ENCODE measurements at regions not wholly inside any gene's neighbourhood (a gene's known extent, or its start where the extent isn't known, plus 50 kb on each side); places are given as distances from the start of the nearest gene placed in this dataset.
"Not testable (repeated sequence)": the region's sequence is repeated elsewhere in the genome, so short reads cannot be mapped to it uniquely, and the experiment has no call there.

GRCh38 chr21:13963259-13963658, 247.5 kb downstream of the LIPI start:
- DNase-seq; H3K4me1 ChIP-seq (ENCODE audit: control extremely low read depth in 1 of 4, control insufficient read depth in 4 of 4, insufficient read depth in 4 of 4, low read length in 3 of 4); H3K27ac ChIP-seq (ENCODE audit: insufficient read depth in 1 of 2, low read depth in 1 of 2, low read length in 2 of 2, poor library complexity in 1 of 2, severe bottlenecking in 2 of 2); POLR2A ChIA-PET; H3K36me3 ChIP-seq (ENCODE audit: control insufficient read depth in 4 of 4, insufficient read depth in 4 of 4, low read length in 3 of 4); H3K27me3 ChIP-seq (replicated peaks in 2 of 5; ENCODE audit: control insufficient read depth in 4 of 5, insufficient read depth in 5 of 5, low read length in 4 of 5); CTCF ChIA-PET; H3K9me3 ChIP-seq (ENCODE audit: control extremely low read depth in 1 of 5, control insufficient read depth in 4 of 5, insufficient read depth in 2 of 5, low read depth in 1 of 5, low read length in 4 of 5); H3K4me3 ChIP-seq (ENCODE audit: control insufficient read depth in 1 of 7, extremely low read depth in 1 of 7, insufficient read depth in 4 of 7, low read depth in 2 of 7, low read length in 6 of 7): not testable (repeated sequence)
- no CpG with 5 or more reads among the region's 3 CpGs for WGBS (ENCODE audit: insufficient coverage)

- ChIA-PET POLR2A (no interaction called here), CTCF (no interaction called here)
- H3K27ac ChIP-seq (ENCODE audit: insufficient read depth in 1 of 2, low read depth in 1 of 2, low read length in 2 of 2, poor library complexity in 1 of 2, severe bottlenecking in 2 of 2), result no peak overlapping the region
- H3K4me3 ChIP-seq (ENCODE audit: control insufficient read depth in 1 of 7, extremely low read depth in 1 of 7, insufficient read depth in 4 of 7, low read depth in 2 of 7, low read length in 6 of 7), result no peak overlapping the region
- no peak for DNase-seq
- H3K27me3 ChIP-seq (replicated peaks in 2 of 5; ENCODE audit: control insufficient read depth in 4 of 5, insufficient read depth in 5 of 5, low read length in 4 of 5), result no peaks in the 10 kb centered on the region
- peaks cover 0 to 7% (median 0%) of the 10 kb centered on the region in 4 experiments for H3K36me3 ChIP-seq (ENCODE audit: control insufficient read depth in 4 of 4, insufficient read depth in 4 of 4, low read length in 3 of 4)
- peaks cover 0 to 9% (median 0%) of the 10 kb centered on the region in 5 experiments for H3K9me3 ChIP-seq (ENCODE audit: control extremely low read depth in 1 of 5, control insufficient read depth in 4 of 5, insufficient read depth in 2 of 5, low read depth in 1 of 5, low read length in 4 of 5)
- no peaks in the 10 kb centered on the region for H3K4me1 ChIP-seq (ENCODE audit: control extremely low read depth in 1 of 4, control insufficient read depth in 4 of 4, insufficient read depth in 4 of 4, low read length in 3 of 4)
- WGBS (ENCODE audit: insufficient coverage), result 97% methylated on average over 15 of the region's 21 CpGs
These were observed 273.5 kb downstream of the LIPI start for GRCh38 chr21:13937236-13937635.

- H3K36me3 ChIP-seq (ENCODE audit: control insufficient read depth in 4 of 4, insufficient read depth in 4 of 4, low read length in 3 of 4); POLR2A ChIA-PET; H3K9me3 ChIP-seq (ENCODE audit: control extremely low read depth in 1 of 5, control insufficient read depth in 4 of 5, insufficient read depth in 2 of 5, low read depth in 1 of 5, low read length in 4 of 5); DNase-seq; CTCF ChIA-PET; H3K4me1 ChIP-seq (ENCODE audit: control extremely low read depth in 1 of 4, control insufficient read depth in 4 of 4, insufficient read depth in 4 of 4, low read length in 3 of 4); H3K27me3 ChIP-seq (replicated peaks in 2 of 5; ENCODE audit: control insufficient read depth in 4 of 5, insufficient read depth in 5 of 5, low read length in 4 of 5); H3K27ac ChIP-seq (ENCODE audit: insufficient read depth in 1 of 2, low read depth in 1 of 2, low read length in 2 of 2, poor library complexity in 1 of 2, severe bottlenecking in 2 of 2); H3K4me3 ChIP-seq (ENCODE audit: control insufficient read depth in 1 of 7, extremely low read depth in 1 of 7, insufficient read depth in 4 of 7, low read depth in 2 of 7, low read length in 6 of 7): not testable (repeated sequence)
- WGBS (ENCODE audit: insufficient coverage), result 95% methylated on average over 36 of the region's 38 CpGs
These were observed 274.5 kb downstream of the LIPI start for GRCh38 chr21:13936033-13936937.

GRCh38 chr21:13935396-13936032, 275.2 kb downstream of the LIPI start:
- DNase-seq; H3K27me3 ChIP-seq (replicated peaks in 2 of 5; ENCODE audit: control insufficient read depth in 4 of 5, insufficient read depth in 5 of 5, low read length in 4 of 5); H3K9me3 ChIP-seq (ENCODE audit: control extremely low read depth in 1 of 5, control insufficient read depth in 4 of 5, insufficient read depth in 2 of 5, low read depth in 1 of 5, low read length in 4 of 5); H3K27ac ChIP-seq (ENCODE audit: insufficient read depth in 1 of 2, low read depth in 1 of 2, low read length in 2 of 2, poor library complexity in 1 of 2, severe bottlenecking in 2 of 2); H3K4me3 ChIP-seq (ENCODE audit: control insufficient read depth in 1 of 7, extremely low read depth in 1 of 7, insufficient read depth in 4 of 7, low read depth in 2 of 7, low read length in 6 of 7); H3K4me1 ChIP-seq (ENCODE audit: control extremely low read depth in 1 of 4, control insufficient read depth in 4 of 4, insufficient read depth in 4 of 4, low read length in 3 of 4); CTCF ChIA-PET; POLR2A ChIA-PET; H3K36me3 ChIP-seq (ENCODE audit: control insufficient read depth in 4 of 4, insufficient read depth in 4 of 4, low read length in 3 of 4): not testable (repeated sequence)
- 94% methylated on average over 16 of the region's 26 CpGs for WGBS (ENCODE audit: insufficient coverage)

- H3K4me3 ChIP-seq (ENCODE audit: control insufficient read depth in 1 of 7, extremely low read depth in 1 of 7, insufficient read depth in 4 of 7, low read depth in 2 of 7, low read length in 6 of 7); H3K4me1 ChIP-seq (ENCODE audit: control extremely low read depth in 1 of 4, control insufficient read depth in 4 of 4, insufficient read depth in 4 of 4, low read length in 3 of 4); POLR2A ChIA-PET; H3K36me3 ChIP-seq (ENCODE audit: control insufficient read depth in 4 of 4, insufficient read depth in 4 of 4, low read length in 3 of 4); H3K27ac ChIP-seq (ENCODE audit: insufficient read depth in 1 of 2, low read depth in 1 of 2, low read length in 2 of 2, poor library complexity in 1 of 2, severe bottlenecking in 2 of 2); DNase-seq; CTCF ChIA-PET; H3K9me3 ChIP-seq (ENCODE audit: control extremely low read depth in 1 of 5, control insufficient read depth in 4 of 5, insufficient read depth in 2 of 5, low read depth in 1 of 5, low read length in 4 of 5); H3K27me3 ChIP-seq (replicated peaks in 2 of 5; ENCODE audit: control insufficient read depth in 4 of 5, insufficient read depth in 5 of 5, low read length in 4 of 5): not testable (repeated sequence)
- WGBS (ENCODE audit: insufficient coverage), result 97% methylated on average over 13 of the region's 23 CpGs
These were observed 275.8 kb downstream of the LIPI start for GRCh38 chr21:13934887-13935342.

- H3K9me3 ChIP-seq (ENCODE audit: control extremely low read depth in 1 of 5, control insufficient read depth in 4 of 5, insufficient read depth in 2 of 5, low read depth in 1 of 5, low read length in 4 of 5); POLR2A ChIA-PET; DNase-seq; H3K27ac ChIP-seq (ENCODE audit: insufficient read depth in 1 of 2, low read depth in 1 of 2, low read length in 2 of 2, poor library complexity in 1 of 2, severe bottlenecking in 2 of 2); CTCF ChIA-PET; H3K4me3 ChIP-seq (ENCODE audit: control insufficient read depth in 1 of 7, extremely low read depth in 1 of 7, insufficient read depth in 4 of 7, low read depth in 2 of 7, low read length in 6 of 7); H3K4me1 ChIP-seq (ENCODE audit: control extremely low read depth in 1 of 4, control insufficient read depth in 4 of 4, insufficient read depth in 4 of 4, low read length in 3 of 4); H3K27me3 ChIP-seq (replicated peaks in 2 of 5; ENCODE audit: control insufficient read depth in 4 of 5, insufficient read depth in 5 of 5, low read length in 4 of 5); H3K36me3 ChIP-seq (ENCODE audit: control insufficient read depth in 4 of 4, insufficient read depth in 4 of 4, low read length in 3 of 4): not testable (repeated sequence)
- no CpG with 5 or more reads among the region's 1 CpG for WGBS (ENCODE audit: insufficient coverage)
These were observed 287.6 kb downstream of the LIPI start for GRCh38 chr21:13923175-13923574.

GRCh38 chr21:13921455-13921854, 289.3 kb downstream of the LIPI start:
- H3K36me3 ChIP-seq (ENCODE audit: control insufficient read depth in 4 of 4, insufficient read depth in 4 of 4, low read length in 3 of 4); H3K4me3 ChIP-seq (ENCODE audit: control insufficient read depth in 1 of 7, extremely low read depth in 1 of 7, insufficient read depth in 4 of 7, low read depth in 2 of 7, low read length in 6 of 7); POLR2A ChIA-PET; DNase-seq; H3K27ac ChIP-seq (ENCODE audit: insufficient read depth in 1 of 2, low read depth in 1 of 2, low read length in 2 of 2, poor library complexity in 1 of 2, severe bottlenecking in 2 of 2); H3K9me3 ChIP-seq (ENCODE audit: control extremely low read depth in 1 of 5, control insufficient read depth in 4 of 5, insufficient read depth in 2 of 5, low read depth in 1 of 5, low read length in 4 of 5); H3K27me3 ChIP-seq (replicated peaks in 2 of 5; ENCODE audit: control insufficient read depth in 4 of 5, insufficient read depth in 5 of 5, low read length in 4 of 5); CTCF ChIA-PET; H3K4me1 ChIP-seq (ENCODE audit: control extremely low read depth in 1 of 4, control insufficient read depth in 4 of 4, insufficient read depth in 4 of 4, low read length in 3 of 4): not testable (repeated sequence)
- no CpG with 5 or more reads among the region's 1 CpG for WGBS (ENCODE audit: insufficient coverage)

Data from common myeloid progenitor, CD34-positive (primary cell).